ENCODE measurements at regions not wholly inside any gene's neighbourhood (a gene's known extent, or its start where the extent isn't known, plus 50 kb on each side); places are given as distances from the start of the nearest gene placed in this dataset.

DNA sequence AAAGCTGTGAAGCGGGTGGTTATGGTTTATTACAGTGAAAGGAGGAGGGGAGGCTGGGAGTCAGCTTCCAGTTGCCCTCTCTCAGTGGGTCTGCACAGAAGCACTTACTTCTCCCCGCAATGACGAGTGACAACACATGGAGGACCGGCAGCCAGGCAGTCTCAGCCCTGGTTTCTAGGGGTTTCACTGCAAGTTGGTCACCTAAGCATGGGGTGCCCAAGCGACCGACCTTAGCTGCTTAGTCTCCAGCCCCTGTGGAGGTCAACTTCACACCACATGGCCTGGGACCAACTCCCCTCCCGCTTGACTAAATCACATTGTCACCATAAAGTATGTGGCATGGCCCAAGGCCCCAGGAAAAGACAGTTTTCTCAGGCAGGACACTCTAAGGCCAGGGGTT is 99.9 kb upstream of the ZNF32 start:
- CTCF ChIA-PET = no interaction called here
- no peak overlapping the region for H3K27ac Mint-ChIP-seq (ENCODE audit: unreplicated experiment)
- H3K36me3 Mint-ChIP-seq (ENCODE audit: insufficient read depth, unreplicated experiment) = no peaks in the 10 kb centered on the region
- no peak overlapping the region for H3K4me3 Mint-ChIP-seq (ENCODE audit: low read depth, unreplicated experiment)
- H3K4me1 Mint-ChIP-seq (ENCODE audit: low read depth, unreplicated experiment) = no peaks in the 10 kb centered on the region
- no peaks in the 10 kb centered on the region for H3K9me3 Mint-ChIP-seq (ENCODE audit: low read depth, unreplicated experiment)
- no TSS peak for BruUV-seq (replicated peaks)
- TF ChIP-seq, protein P1, sequence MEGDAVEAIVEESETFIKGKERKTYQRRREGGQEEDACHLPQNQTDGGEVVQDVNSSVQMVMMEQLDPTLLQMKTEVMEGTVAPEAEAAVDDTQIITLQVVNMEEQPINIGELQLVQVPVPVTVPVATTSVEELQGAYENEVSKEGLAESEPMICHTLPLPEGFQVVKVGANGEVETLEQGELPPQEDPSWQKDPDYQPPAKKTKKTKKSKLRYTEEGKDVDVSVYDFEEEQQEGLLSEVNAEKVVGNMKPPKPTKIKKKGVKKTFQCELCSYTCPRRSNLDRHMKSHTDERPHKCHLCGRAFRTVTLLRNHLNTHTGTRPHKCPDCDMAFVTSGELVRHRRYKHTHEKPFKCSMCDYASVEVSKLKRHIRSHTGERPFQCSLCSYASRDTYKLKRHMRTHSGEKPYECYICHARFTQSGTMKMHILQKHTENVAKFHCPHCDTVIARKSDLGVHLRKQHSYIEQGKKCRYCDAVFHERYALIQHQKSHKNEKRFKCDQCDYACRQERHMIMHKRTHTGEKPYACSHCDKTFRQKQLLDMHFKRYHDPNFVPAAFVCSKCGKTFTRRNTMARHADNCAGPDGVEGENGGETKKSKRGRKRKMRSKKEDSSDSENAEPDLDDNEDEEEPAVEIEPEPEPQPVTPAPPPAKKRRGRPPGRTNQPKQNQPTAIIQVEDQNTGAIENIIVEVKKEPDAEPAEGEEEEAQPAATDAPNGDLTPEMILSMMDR (IDR thresholded peaks at IDR 0.05; ENCODE audit: unreplicated experiment) = no peak
- H3K27me3 Mint-ChIP-seq (ENCODE audit: unreplicated experiment) = peaks cover 29% of the 10 kb centered on the region
- DNase-seq = no peak
- intact Hi-C loops (cut with micrococcal nuclease; ENCODE audit: unreplicated experiment) = no loop called here

DNA sequence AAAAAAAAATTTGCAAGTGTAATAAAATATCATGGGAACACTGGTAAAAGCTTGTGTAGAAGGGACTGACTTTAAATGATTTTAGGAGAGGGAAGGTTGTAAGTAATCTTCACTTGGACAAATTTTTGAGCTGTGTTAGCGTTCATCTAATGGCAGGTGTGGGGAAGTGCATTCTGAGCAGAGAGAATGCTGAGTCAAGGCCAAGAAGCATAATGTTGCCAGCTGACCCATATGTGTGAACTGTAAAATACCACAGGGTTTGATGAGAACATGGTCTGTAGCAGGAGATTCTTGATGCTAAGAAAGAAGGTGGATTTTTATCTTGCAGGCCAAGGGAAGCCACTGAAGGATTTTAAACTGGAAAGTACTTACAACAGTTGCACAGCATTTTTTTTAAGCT is 98.2 kb upstream of the ZNF32 start:
- CTCF ChIA-PET = no interaction called here
- Mint-ChIP-seq H3K36me3 (ENCODE audit: insufficient read depth, unreplicated experiment) (no peaks in the 10 kb centered on the region), H3K27me3 (ENCODE audit: unreplicated experiment) (peaks cover 29% of the 10 kb centered on the region), H3K4me3 (ENCODE audit: low read depth, unreplicated experiment) (no peak overlapping the region), H3K4me1 (ENCODE audit: low read depth, unreplicated experiment) (no peaks in the 10 kb centered on the region), H3K9me3 (ENCODE audit: low read depth, unreplicated experiment) (no peaks in the 10 kb centered on the region), H3K27ac (ENCODE audit: unreplicated experiment) (no peak overlapping the region)
- TF ChIP-seq, protein P1 (IDR thresholded peaks at IDR 0.05; ENCODE audit: unreplicated experiment) = no peak
- DNase-seq = no peak
- BruUV-seq (replicated peaks) = no TSS peak
- intact Hi-C loops (cut with micrococcal nuclease; ENCODE audit: unreplicated experiment) = no loop called here

- Mint-ChIP-seq H3K4me3 (ENCODE audit: low read depth, unreplicated experiment) (no peak overlapping the region), H3K36me3 (ENCODE audit: insufficient read depth, unreplicated experiment) (no peaks in the 10 kb centered on the region), H3K4me1 (ENCODE audit: low read depth, unreplicated experiment) (no peaks in the 10 kb centered on the region), H3K27me3 (ENCODE audit: unreplicated experiment) (peaks cover 22% of the 10 kb centered on the region), H3K27ac (ENCODE audit: unreplicated experiment) (no peak overlapping the region), H3K9me3 (ENCODE audit: low read depth, unreplicated experiment) (no peaks in the 10 kb centered on the region)
- CTCF ChIA-PET = no interaction called here
- BruUV-seq (replicated peaks) = no TSS peak
- intact Hi-C loops (cut with micrococcal nuclease; ENCODE audit: unreplicated experiment) = no loop called here
- TF ChIP-seq, protein P1 (IDR thresholded peaks at IDR 0.05; ENCODE audit: unreplicated experiment) = no peak
- DNase-seq = no peak
Measured at GRCh38 chr10:43739161-43739560, 90.5 kb upstream of the ZNF32 start.

GRCh38 chr10:43737003-43737402 is 88.3 kb upstream of the ZNF32 start:
- CTCF ChIA-PET = no interaction called here
- intact Hi-C loops (cut with micrococcal nuclease; ENCODE audit: unreplicated experiment) = no loop called here
- TF ChIP-seq, protein P1 (IDR thresholded peaks at IDR 0.05; ENCODE audit: unreplicated experiment) = no peak
- no peak overlapping the region for H3K4me3 Mint-ChIP-seq (ENCODE audit: low read depth, unreplicated experiment)
- H3K9me3 Mint-ChIP-seq (ENCODE audit: low read depth, unreplicated experiment) = no peaks in the 10 kb centered on the region
- DNase-seq = no peak
- H3K4me1 Mint-ChIP-seq (ENCODE audit: low read depth, unreplicated experiment) = no peaks in the 10 kb centered on the region
- BruUV-seq (replicated peaks) = no TSS peak
- H3K27ac Mint-ChIP-seq (ENCODE audit: unreplicated experiment) = no peak overlapping the region
- H3K36me3 Mint-ChIP-seq (ENCODE audit: insufficient read depth, unreplicated experiment) = no peaks in the 10 kb centered on the region
- peaks cover 29% of the 10 kb centered on the region for H3K27me3 Mint-ChIP-seq (ENCODE audit: unreplicated experiment)

GRCh38 chr10:43735907-43736306 is 87.2 kb upstream of the ZNF32 start:
- Mint-ChIP-seq H3K27ac (ENCODE audit: unreplicated experiment) (no peak overlapping the region), H3K36me3 (ENCODE audit: insufficient read depth, unreplicated experiment) (no peaks in the 10 kb centered on the region), H3K4me1 (ENCODE audit: low read depth, unreplicated experiment) (no peaks in the 10 kb centered on the region), H3K9me3 (ENCODE audit: low read depth, unreplicated experiment) (no peaks in the 10 kb centered on the region), H3K27me3 (ENCODE audit: unreplicated experiment) (peaks cover 29% of the 10 kb centered on the region), H3K4me3 (ENCODE audit: low read depth, unreplicated experiment) (no peak overlapping the region)
- TF ChIP-seq, protein P1 (IDR thresholded peaks at IDR 0.05; ENCODE audit: unreplicated experiment) = no peak
- CTCF ChIA-PET = no interaction called here
- BruUV-seq (replicated peaks) = no TSS peak
- no peak for DNase-seq
- intact Hi-C loops (cut with micrococcal nuclease; ENCODE audit: unreplicated experiment) = no loop called here

Measured in Calu3 (cell line).